OCI-LY7 (cell line): ENCODE measurements at regions not wholly inside any gene's neighbourhood (a gene's known extent, or its start where the extent isn't known, plus 50 kb on each side); places are given as distances from the start of the nearest gene placed in this dataset.

Experiments
- CTCF ChIP-seq: fragments of 200-600 bp; sonication (generic); conservative IDR thresholded peaks from 2 replicates; pipeline ENCODE4 v1.5.1; 2014; ENCODE audit warnings: mild to moderate bottlenecking, antibody characterized with exemption, low read length, moderate library complexity, mixed read lengths
- EZH2phosphoT487 ChIP-seq: fragments of 200-600 bp; sonication (generic); IDR thresholded peaks from 2 replicates; pipeline ENCODE4 v1.6.1; 2018; ENCODE audit warnings: low read depth, borderline replicate concordance, mild to moderate bottlenecking, mixed run types, antibody characterized with exemption, low read length, moderate library complexity, mixed read lengths

- TF ChIP-seq CTCF (no peak), EZH2phosphoT487 (no peak)
These were observed 1295.1 kb downstream of the EPHA7 start for GRCh38 chr6:92124200-92124651.
